NCI-H774 (cell line): ENCODE measurements at regions not wholly inside any gene's neighbourhood (a gene's known extent, or its start where the extent isn't known, plus 50 kb on each side); places are given as distances from the start of the nearest gene placed in this dataset.
"Not testable (repeated sequence)": the region's sequence is repeated elsewhere in the genome, so short reads cannot be mapped to it uniquely, and the experiment has no call there.

ENCODE experiments used
- DNase-seq: peaks from one replicate; lab custom pipeline; 2025; lab: John Stamatoyannopoulos, UW

DNA sequence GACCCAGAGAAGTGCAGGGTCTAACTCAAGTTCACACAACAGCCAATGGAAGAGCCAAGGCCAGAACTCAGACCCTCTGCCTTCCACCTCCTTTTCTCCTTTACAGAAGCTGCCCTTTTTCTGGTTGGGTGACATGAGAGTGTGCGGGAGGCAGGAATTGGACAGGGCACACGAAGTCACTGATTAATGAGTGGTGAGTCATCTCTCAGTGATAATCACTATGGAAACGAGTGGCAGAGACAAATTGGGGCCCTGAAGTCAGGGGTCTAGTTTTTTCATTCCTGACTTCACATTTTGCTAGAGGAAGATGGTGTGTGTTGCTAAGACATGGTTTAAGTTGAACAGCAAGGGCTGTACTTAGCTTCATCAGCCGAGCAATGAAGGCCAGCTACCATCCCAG, 312.7 kb upstream of the CCL2 start:
- no peak for DNase-seq

DNA sequence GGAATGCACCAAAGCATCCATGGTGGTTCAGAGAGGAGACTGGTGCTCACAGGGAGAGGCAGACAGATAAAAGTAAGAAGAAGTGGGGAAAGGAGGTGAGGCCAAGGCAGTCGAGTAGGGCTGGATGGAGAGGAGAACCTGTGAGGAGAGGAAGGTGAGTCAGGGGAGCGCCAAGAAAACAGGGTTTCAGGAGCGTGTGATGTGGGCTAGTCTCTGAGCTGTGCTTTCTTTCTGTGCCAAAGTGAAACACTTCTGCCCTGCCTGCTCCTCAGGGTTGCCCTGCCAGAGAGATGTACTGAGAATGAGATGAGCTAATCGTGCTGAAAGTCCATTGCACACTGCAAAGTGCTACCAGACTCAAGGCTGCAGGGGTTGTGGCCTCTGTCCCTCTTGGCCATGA, 310.7 kb upstream of the CCL2 start:
- DNase-seq, result no peak

DNA sequence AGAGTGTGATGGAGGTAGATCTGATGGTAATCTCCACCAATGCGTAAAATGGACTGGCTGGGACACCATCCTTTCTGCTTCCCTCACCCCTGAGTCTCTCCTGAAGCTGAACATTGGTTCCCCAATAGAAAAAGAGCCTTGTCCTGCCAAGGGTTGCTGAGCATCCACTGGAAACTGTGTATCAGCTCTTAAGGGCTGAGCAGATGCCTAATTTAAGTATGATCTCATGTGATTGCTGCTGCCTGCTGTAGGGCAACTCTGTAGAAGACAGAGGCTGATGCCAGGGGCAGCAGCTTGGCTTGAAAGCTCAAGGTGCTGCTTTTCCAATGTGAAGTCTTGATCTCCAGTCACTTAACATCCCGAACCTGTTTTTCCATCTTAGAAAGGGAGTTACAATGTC, 310.3 kb upstream of the CCL2 start:
- DNase-seq, result no peak

DNA sequence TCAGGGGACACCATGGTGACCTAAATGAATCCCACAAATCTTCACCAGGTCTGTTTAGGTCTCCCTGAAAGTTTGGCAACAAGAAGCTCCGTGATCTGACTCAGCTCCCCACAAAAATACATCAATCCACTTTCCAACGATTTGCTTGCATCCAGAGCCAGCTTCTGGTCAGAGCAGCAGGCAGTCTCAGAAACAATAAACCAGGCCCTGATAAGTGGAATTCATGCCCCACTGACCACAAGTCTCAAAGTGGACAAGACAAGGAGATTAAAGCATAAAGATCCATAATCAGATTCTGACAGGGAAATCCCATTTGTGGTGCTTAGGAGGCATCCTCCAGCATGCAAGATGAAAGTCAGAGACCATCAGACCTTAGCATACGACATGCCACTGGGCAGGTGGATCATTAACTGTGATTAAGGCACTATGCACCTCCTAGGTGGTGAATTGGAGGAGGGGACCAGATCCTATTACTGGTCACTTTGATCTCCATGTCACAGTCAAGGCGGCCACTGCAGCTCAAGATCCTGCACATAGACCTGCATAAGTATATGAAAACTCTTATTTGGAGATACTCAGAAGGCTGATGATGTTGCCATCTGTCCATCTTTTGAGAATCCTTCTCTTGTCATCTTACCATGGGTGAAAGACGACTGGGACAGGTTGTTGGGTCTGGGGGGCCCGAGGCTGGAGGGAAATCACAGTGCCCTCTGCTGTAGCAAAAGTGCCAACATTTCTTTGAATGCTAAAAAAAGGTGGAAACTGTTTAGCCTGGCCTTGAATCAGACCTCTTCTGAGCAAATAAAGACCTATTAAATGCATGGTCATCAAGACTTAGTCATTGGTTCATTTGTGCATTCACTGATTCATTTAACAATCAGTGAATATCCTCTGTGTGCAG, 309.2 kb upstream of the CCL2 start:
- no peak for DNase-seq

DNA sequence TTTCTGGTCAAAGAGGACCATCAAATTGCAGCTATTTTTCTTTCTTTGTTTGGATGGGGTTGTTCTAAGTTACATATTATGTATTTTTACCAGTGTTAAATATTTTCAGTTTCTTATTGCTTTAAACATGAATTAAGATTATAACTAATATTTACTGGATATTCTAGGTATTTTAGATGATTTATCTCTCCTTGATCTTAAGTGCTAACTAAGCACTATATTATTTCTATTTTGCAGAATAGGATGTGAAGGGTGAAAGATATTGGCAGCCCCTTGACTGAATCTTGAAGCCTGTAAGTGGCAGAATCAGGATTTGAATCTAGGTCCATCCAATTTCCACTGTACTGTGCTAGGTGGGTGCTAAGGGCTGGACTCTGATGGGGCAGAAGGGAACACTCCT, 307.3 kb upstream of the CCL2 start:
- DNase-seq, result no peak

DNA sequence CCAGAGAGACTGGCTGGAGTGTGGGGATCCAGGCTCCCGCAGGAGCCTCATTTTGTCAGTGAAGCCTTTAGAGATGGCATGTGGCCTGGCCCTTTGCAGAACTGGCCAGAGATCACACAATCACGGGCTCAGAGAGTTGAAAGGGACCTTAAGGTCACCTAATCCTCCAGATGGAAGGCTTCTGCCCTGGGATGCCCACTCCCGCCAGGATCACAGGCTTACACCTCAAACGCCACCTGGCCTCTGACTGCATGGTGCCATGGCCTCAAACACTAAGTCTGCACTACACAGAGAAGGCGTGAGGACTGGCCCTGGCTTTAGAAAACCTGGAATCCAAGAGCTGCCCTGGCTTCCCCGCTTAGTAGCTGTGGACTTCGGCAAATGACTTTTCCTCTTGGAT, 306.8 kb upstream of the CCL2 start:
- DNase-seq, result no peak

DNA sequence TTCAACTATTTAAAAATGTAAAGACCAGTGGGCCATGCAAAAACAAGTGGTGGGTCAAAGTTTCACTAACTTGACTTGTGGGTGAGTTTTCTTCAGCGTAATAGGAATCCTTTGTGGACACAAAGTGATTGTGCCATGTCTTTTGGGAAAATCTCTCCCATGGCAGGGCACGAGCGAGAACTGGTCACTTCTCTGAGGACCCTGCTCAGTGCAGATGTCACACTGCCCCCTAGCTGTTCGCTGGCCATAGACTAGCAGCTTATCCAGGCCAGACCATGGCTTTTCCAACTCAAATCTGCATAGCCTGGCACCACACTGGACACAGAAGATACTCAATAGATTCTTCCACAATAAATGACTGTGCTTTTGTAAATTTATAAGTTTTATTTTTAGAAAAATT, 306.0 kb upstream of the CCL2 start:
- DNase-seq, result no peak

DNA sequence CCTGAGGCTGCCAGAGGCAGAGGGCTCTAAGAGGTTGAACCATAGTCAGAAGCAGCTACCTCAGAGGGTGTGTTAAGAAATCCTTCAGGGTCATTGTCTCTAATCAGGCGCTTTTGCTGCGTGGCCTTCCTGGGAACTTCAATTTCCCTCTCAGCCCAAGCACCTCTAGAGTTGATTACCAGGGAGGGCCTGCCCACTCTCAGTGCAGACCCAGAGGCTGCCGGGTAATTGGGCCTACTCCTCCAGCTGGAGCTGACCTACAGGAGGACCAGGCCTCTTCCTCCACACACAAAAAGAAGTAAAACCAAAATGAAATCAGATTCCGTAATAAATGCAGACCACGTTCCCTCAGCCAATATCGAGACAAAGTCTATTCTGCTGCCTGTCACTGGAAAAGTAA, 305.0 kb upstream of the CCL2 start:
- DNase-seq, result no peak

DNA sequence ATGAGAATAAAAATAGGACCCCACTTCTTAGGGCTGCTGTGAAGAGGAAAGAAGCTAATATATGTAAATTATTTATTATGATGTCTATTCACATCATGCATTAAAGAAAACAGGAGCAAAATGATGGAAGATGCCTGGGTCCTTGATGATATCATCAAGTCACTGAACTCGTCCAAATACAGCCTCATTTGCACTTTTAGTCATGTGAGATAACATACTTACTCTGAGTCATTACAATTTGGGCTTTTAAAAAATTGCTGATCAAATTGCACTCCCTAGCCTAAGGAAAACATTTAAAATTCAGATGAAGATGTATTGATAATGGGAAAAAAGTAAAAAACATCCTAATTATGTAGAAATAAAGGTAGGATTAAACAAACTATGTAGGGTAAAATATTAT, 302.7 kb upstream of the CCL2 start:
- no peak for DNase-seq

DNA sequence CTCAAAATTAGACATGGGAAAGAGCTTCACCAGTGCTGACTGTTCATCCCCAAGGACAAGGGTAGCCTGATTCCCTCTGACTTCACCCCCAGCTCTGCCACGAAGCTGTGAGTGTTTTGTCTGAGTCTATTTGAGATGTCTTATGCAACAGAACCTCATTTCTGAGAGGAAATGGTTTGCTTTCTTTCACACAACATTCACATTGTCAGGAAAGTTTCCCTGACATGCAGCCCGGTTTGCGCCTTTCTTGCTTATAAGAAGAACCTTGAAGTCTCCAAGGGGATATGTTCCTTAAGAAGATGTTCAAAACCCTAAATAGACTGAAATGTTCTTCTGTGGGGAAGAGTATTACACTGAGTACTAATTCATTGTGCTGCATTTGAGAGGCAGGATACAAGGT, 300.5 kb upstream of the CCL2 start:
- no peak for DNase-seq

DNA sequence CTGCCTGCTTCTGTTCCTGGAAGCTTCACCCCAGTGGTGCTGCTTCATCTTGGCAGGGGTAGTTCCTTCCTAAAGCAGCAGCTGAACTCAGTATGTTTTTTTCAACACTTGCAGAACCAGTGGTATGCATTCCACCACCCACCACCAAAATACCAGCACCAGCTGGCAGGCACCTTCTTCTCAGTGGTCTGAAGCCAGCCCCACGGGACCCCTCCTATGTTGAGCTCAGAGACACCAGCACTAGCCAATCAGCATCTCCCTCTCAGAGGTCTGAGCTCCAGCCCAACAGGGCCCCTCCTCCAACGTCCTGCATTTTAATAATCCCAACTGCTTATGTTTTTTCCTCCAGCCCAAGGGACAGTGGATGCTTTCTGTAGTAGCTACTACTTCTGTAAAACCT, 299.6 kb upstream of the CCL2 start:
- no peak for DNase-seq

DNA sequence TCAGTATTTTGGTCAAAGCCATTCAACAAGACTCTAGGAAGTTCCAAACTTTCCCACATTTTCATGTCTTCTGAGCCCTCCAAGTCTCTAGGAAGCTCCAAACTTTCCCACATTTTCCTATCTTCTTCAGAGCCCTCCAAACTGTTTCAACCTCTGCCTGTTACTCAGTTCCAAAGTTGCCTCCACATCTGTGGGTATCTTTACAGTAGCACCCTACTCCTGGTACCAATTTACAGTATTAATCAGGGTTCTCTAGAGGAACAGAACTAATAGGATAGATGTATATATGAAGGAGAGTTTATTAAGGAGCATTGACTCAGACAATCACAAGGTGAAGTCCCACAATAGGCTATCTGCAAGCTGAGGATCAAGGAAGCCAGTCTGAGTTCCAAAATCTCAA, 296.0 kb upstream of the CCL2 start:
- DNase-seq, result not testable (repeated sequence)

DNA sequence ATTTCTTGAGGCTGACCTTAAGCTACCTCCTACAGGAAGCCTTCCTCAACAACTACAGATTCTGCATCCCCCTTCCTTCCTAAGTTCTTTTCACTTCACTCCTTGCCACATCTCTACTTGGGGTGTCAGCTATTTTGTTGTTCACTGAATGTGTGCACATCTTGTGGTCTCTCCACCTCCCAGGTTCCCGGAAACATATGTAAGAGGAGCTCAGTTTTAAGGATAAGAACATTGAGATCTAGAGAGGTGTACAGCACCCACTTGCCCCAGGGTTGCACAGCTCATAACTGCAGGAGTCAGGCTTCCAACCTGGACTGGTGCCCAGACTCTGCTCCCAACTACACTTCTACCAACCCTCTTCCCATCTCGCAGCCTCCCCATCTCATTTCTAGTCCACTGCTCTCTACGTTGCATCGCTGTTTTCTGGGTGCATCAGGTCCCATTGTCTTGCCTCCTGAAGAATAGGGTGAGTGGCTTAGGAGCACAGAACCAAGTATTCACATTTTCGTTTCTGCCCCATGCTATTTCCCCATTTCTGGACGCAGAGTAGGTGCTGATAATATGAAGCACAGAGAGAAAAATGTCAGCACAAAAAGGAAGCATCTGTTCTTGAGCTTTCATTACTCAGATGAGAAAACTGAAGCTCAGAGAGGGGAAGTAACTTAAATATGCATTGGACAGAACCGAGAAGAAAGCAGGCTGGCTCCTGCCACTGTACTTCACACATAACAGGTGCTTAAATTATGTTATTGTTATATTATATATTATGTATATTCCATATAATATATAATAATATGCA, 292.0 kb upstream of the CCL2 start:
- DNase-seq, result no peak

DNA sequence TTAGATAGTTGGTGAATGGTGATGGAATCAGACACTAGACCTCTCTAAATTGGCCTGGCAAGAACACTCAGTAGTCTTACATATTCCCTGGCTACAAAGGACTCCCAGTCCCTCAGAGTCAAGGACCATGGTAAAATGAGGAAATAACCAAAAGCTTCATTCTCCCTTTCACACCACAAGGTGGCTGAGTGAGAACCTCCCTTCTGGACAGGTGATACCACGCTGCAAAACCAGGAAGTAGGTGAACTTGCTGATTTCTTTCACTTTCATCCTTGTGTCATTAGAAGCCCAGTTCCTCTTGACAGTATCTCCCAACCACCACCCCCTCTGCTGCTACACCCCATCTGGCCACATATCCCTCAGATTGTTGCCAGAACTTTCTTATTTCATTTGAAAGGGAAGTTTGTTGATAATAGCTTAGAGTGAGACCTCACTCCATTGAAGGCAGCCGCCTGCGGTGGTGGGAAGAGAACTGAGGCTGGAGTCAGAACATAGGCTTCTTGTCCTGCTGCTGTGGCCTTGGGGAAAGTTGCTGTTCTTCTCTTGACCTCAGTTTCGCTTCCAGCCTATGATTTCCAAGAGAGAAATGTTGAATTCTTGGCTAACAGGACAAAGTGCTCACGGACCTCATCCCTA, 290.6 kb upstream of the CCL2 start:
- peak; percentile 39 for DNase-seq

DNA sequence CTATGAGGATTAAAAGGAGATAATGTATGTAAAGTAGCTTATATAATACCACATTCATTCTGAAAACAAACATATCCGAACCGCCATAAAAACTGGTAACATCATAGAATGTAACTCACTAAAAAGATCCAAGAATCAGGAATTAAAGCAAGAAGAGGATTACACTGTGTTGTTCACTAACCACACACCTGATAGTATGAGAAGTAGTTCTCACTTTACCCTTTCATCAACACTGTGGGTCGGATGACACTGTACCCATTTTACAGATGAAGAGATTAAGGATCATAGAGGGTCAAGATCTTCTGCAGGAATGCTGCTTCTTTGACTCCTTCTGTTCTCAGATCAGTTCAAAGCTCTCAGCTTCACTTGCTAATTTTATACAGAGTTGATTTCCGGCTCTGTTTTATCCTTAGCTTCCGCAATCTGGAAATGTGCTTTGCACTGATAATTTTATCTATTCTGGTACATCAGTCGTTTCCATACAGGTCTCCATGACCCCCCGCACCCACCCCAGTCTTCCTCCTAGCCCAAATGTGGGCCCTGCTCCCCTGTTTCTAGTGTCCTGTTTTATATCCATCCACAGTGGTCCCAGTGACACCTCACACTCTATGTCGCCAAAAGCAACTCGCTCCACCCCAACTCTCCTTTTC, 288.6 kb upstream of the CCL2 start:
- DNase-seq, result no peak

DNA sequence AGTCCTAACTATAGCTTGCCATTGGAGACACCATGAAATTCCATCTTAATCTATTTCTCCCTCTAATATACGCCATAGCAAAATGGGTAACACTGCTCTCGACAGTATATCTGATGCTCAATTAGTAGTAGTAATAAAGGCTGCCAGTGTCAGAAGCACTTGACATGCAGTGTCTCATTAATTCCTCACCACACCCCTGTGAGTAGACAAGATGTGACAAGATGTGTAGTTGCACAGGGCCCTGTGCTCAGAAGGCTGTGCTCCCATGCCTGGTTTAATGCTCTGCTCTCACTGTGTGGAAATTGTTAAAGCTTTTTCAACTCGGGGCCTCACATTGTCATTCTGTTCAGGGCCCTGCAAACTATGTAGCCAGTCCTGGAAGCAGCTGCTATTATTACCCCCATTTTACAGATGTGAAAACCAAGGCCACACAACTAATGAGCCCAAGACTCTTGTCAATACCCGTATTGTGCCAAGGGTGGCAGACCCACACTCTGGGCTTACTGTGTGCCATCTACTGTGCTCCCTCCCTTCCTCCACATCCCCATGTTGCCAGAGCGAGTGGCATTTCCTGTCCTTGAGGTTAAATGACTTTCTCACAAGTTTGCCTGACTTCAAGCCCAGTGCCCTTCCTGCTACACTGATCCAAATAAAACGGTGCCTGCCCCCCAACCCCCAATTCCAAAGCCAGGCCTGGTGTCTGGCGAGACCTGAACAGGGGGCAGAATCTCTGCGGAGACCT, 287.3 kb upstream of the CCL2 start:
- no peak for DNase-seq

DNA sequence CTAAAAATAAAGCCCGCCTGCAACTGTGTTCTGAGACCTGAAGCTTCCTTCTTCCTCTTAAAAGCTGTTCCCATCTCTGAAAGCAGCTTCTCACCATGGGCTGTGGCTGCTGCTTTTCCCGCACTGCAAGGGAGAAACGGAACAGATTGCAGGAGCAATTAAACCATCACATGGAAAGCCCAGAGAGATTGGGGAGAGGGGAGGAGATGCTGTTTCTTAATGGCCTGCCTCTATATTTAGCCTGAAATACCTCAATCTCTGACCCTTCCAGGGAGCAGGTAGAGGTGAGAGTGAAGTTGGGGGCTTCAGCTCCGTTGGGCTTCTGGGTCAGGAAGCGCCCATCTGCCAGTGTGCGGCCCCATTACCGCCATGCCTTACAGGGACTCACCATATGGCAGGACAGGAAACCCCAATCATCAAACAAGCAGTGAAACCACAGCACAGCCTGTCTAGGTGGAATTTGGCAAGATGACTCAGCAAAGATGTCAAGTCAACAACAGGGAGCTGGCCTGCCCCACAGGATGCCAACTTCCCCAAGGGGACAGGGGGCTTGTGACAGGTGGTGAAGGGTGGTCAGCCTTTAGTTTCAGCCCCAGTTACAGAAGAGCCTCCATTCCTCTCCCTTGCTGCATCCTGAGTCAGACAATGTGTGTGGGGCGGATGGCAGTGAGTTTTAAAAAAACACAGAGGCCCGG, 286.6 kb upstream of the CCL2 start:
- DNase-seq, result no peak

DNA sequence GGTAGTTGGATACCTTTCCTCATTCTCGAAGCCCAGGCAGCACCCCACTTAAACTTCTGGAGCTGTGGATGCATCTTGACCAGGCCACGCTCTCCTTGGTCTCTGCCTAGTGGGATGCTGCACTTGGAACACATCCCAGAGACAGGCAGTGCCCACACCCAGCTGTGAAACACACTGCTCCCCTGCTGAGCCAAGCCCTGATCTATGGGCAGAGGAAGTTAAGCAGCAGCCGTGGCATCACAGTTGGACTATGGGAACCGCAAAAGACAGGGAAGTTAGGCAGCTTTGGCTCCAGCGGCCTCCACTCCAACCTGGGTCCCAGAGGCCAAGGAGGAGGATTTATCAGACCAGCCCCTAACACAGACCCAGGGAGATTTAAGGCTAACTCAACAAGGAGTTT, 284.8 kb upstream of the CCL2 start:
- DNase-seq, result no peak

DNA sequence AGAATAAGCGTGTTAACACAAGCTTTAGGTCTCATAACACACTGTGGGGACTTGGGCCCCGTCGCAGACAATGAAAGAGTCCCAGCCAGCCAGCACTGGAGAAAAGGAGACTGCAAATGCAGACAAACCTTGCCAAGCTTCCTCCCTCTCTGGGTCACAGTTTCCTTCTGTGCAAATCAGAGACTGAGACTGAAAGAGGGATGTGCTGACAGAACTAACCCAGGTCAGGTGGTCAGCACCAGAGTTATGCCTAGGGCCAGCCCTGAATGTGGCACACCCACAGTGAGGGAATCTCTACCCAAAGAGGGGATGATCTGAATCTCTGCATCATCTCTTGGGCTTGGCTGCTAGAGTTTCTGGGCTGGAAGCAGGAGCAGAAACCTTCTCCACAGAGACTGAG, 282.3 kb upstream of the CCL2 start:
- DNase-seq, result no peak

DNA sequence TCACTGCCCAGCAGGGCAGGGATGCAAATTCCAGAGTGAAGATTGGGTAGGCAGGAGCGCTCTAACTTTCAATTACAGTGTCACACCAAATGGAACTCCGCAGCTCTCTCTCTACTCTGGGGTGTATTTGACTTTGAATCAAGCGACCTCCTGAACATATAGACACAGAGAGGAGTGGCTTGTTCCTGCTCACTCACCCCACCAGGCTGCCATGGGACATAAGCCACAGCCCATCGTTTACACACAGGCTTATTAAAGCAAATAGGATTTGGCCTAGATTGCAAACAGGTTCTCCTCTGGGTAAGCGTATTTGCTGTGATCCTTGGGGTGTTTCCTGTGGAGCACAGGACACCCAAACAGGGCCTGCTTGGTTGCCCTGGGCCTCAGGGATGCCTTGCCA, 281.6 kb upstream of the CCL2 start:
- DNase-seq, result peak; percentile 32

DNA sequence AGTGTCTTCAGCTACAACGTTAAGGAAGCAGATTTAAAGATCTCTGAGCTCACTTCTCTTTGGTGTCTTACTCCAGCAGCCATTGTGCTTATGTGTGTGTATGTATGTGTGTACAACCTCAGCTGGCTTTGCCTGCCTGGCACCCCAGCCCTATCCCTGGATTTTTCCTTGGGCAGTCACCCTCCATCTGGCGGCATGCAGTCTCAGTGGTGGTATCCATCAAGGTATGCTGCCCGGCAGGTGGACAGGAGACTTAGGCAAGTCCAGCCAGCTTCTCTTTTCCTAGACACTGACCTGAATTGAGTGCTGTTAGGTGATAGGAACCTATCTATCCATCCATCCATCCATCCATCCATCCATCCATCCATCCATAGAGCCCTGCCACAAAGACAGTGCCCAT, 280.8 kb upstream of the CCL2 start:
- no peak for DNase-seq
